Mesendoderm (in vitro differentiated cells): ENCODE measurements at regions not wholly inside any gene's neighbourhood (a gene's known extent, or its start where the extent isn't known, plus 50 kb on each side); places are given as distances from the start of the nearest gene placed in this dataset.

Experiments
- DNase-seq: peaks from one replicate; pipeline ENCODE4 v3.0.0; 2013
- H2AK5ac ChIP-seq: 2 replicates; pipeline ENCODE4 v1.6.1; 2013; ENCODE audit warnings: low read length, inconsistent platforms
- H2BK120ac ChIP-seq: 2 replicates; pipeline ENCODE4 v1.6.1; 2013; ENCODE audit warnings: low read depth, mild to moderate bottlenecking, low read length, moderate library complexity, mixed read lengths
- H2BK15ac ChIP-seq: replicated peaks from 2 replicates; pipeline ENCODE4 v1.6.1; 2013; ENCODE audit warnings: low read depth, mild to moderate bottlenecking, moderate library complexity
- H2BK5ac ChIP-seq: 2 replicates; pipeline ENCODE4 v1.6.1; 2013; ENCODE audit warnings: low read length, inconsistent platforms
- H3K18ac ChIP-seq: 2 replicates; pipeline ENCODE4 v1.6.1; 2013; ENCODE audit warnings: mild to moderate bottlenecking, low read length, mixed read lengths
- H3K23ac ChIP-seq: one replicate; pipeline ENCODE4 v1.6.1; 2013; ENCODE audit warnings: low read length
- H3K27ac ChIP-seq: 2 replicates; pipeline ENCODE4 v1.5.1; 2013; ENCODE audit warnings: low read depth, mild to moderate bottlenecking, inconsistent platforms, low read length, moderate library complexity
- H3K27me3 ChIP-seq: 2 replicates; pipeline ENCODE4 v1.6.1; 2013; ENCODE audit warnings: low read length, control low read depth, mild to moderate bottlenecking, inconsistent platforms; ENCODE audit not compliant: insufficient read depth, poor library complexity
- H3K36me3 ChIP-seq: 2 replicates; pipeline ENCODE4 v1.6.1; 2013; ENCODE audit warnings: low read length, inconsistent platforms; ENCODE audit not compliant: control insufficient read depth, insufficient read depth
- H3K4ac ChIP-seq: one replicate; pipeline ENCODE4 v1.6.1; 2013; ENCODE audit warnings: low read depth, mild to moderate bottlenecking, low read length, moderate library complexity
- H3K4me1 ChIP-seq: 2 replicates; pipeline ENCODE4 v1.6.1; 2013; ENCODE audit warnings: low read depth, low read length, inconsistent platforms; ENCODE audit not compliant: control insufficient read depth
- H3K4me2 ChIP-seq: 2 replicates; pipeline ENCODE4 v1.6.1; 2013; ENCODE audit warnings: low read length
- H3K4me3 ChIP-seq: 2 replicates; pipeline ENCODE4 v1.5.1; 2013; ENCODE audit warnings: mild to moderate bottlenecking, low read length
- H3K56ac ChIP-seq: one replicate; pipeline ENCODE4 v1.6.1; 2013; ENCODE audit warnings: low read length
- H3K79me1 ChIP-seq: 2 replicates; pipeline ENCODE4 v1.6.1; 2013; ENCODE audit warnings: low read length, inconsistent platforms
- H3K79me2 ChIP-seq: 2 replicates; pipeline ENCODE4 v1.6.1; 2013; ENCODE audit warnings: mild to moderate bottlenecking, low read length; ENCODE audit not compliant: control insufficient read depth, insufficient read depth
- H3K9ac ChIP-seq: 2 replicates; pipeline ENCODE4 v1.6.1; 2013; ENCODE audit warnings: low read length, inconsistent platforms
- H4K5ac ChIP-seq: one replicate; pipeline ENCODE4 v1.6.1; 2013; ENCODE audit warnings: low read length
- H4K8ac ChIP-seq: one replicate; pipeline ENCODE4 v1.6.1; 2013; ENCODE audit warnings: low read depth, mild to moderate bottlenecking, control low read depth, low read length, moderate library complexity
- WGBS: extraction: QIAGEN DNeasy Blood & Tissue Kit; methylation state at CpG from one replicate; pipeline ENCODE4 v1.1.7; 2013; ENCODE audit warnings: low lambda C conversion rate, missing lambda C conversion rate; ENCODE audit not compliant: insufficient coverage; ENCODE audit errors: extremely low coverage; 5-methylcytosine and 5-hydroxymethylcytosine counted together

DNA sequence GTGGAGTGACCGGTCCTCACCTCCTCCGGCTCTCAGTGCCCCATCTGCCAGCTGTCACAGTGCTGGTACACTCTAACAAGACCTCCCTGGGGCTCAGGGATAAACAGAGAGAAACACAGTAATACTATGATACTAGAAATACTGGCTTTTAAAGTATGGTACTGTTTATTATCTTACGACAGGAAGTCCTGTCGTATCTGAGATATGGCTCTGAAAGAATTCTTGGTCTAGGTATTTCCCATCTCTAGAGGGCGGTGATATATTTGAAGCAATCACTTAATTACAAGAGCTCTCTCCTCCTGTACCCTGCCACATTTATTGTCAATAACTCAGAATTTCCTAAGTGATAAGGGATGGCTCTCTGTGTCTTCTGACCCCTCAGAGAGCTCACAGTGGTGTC is 119.1 kb downstream of the RRM1 start:
- no peak overlapping the region for H4K8ac ChIP-seq
- H2AK5ac ChIP-seq: no peak overlapping the region
- no CpG with 5 or more reads among the region's 5 CpGs for WGBS
- H3K79me1 ChIP-seq: no peaks in the 10 kb centered on the region
- no peak overlapping the region for H3K56ac ChIP-seq
- H3K4me2 ChIP-seq: no peak overlapping the region
- H3K27me3 ChIP-seq: no peaks in the 10 kb centered on the region
- H4K5ac ChIP-seq: no peak overlapping the region
- no peak overlapping the region for H3K4ac ChIP-seq
- H3K36me3 ChIP-seq: no peaks in the 10 kb centered on the region
- no peak overlapping the region for H3K9ac ChIP-seq
- no peak overlapping the region for H3K27ac ChIP-seq
- DNase-seq: no peak
- no peak overlapping the region for H3K18ac ChIP-seq
- H2BK5ac ChIP-seq: no peak overlapping the region
- no peak overlapping the region for H3K23ac ChIP-seq
- H3K4me1 ChIP-seq: no peaks in the 10 kb centered on the region
- H2BK15ac ChIP-seq: no peak overlapping the region
- H2BK120ac ChIP-seq: no peak overlapping the region
- no peaks in the 10 kb centered on the region for H3K79me2 ChIP-seq
- H3K4me3 ChIP-seq: no peak overlapping the region

DNA sequence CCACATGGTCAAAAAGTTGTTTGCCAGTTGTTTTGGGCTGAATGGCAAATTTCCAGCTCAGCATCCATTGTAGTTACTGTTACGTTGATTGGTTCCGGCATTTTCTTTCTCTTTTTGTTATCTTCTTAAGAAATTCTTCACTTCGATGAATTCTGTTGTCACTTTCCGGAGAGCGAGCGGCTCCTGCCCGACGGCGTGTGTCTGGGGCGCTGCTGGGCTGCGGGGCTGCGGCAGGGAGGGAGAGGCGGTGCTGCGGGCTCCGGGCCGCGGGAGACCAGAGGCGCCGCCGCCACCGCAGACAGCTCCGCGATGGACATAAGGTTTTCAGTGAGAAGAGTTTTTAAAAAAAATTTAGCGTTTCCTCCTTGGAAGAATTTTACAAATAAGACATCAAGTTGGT is 117.4 kb downstream of the RRM1 start:
- Histone ChIP-seq H3K23ac (no peak overlapping the region), H3K4me3 (no peak overlapping the region), H4K8ac (no peak overlapping the region), H3K27me3 (no peaks in the 10 kb centered on the region), H3K56ac (peak overlapping the region; percentile 17), H3K4me1 (no peaks in the 10 kb centered on the region), H3K79me1 (no peaks in the 10 kb centered on the region), H4K5ac (no peak overlapping the region), H3K4me2 (peak overlapping the region; percentile 18), H3K4ac (no peak overlapping the region), H3K18ac (no peak overlapping the region), H3K79me2 (no peaks in the 10 kb centered on the region), H3K27ac (no peak overlapping the region), H3K36me3 (no peaks in the 10 kb centered on the region), H2BK120ac (no peak overlapping the region), H2BK5ac (no peak overlapping the region), H2BK15ac (no peak overlapping the region), H2AK5ac (no peak overlapping the region), H3K9ac (no peak overlapping the region)
- DNase-seq: peak; percentile 46
- no CpG with 5 or more reads among the region's 24 CpGs for WGBS

DNA sequence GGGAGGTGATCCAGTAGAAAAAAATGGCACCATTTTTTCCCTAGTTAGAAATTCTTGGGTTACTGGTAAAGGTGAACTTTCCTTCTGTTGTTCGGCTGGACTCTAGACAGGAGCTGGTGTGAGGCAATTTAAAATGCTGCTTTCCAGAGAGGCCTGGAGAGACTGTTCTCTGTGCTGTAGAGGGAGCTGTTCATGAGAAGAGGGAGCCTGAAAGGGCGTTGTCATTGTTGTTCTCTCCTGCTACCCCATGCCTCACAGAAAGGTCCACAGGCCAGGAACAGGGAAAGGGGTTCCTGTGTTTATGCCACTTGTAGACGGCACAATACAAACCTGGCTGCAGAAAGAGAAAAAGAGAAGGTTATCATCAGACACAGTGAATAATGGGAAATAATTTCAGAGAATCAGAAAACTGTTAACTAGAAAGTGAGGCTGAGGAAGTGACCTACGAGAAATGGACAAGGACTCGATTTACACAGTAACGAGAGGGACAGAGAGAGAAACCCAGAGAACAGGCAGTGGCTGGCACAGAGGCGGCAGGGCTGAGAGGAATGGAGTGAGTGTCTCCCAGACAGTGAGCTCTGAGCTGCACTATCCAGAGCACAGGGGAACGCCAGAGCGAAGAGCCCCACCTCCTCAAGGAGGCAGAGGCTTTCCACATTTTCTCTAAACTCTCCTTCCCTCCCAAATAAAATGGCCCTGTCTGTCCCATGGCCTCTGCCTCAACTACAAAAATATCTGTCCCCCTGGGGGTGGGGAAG is 109.2 kb downstream of the RRM1 start:
- Histone ChIP-seq H4K5ac (no peak overlapping the region), H2BK120ac (no peak overlapping the region), H4K8ac (no peak overlapping the region), H3K36me3 (no peaks in the 10 kb centered on the region), H2BK15ac (no peak overlapping the region), H3K79me1 (no peaks in the 10 kb centered on the region), H3K79me2 (no peaks in the 10 kb centered on the region), H3K4me2 (no peak overlapping the region), H3K4me3 (no peak overlapping the region), H3K4ac (no peak overlapping the region), H3K23ac (no peak overlapping the region), H3K4me1 (no peaks in the 10 kb centered on the region), H3K9ac (no peak overlapping the region), H2AK5ac (no peak overlapping the region), H3K27ac (no peak overlapping the region), H3K27me3 (no peaks in the 10 kb centered on the region), H3K18ac (no peak overlapping the region), H2BK5ac (no peak overlapping the region), H3K56ac (peak overlapping the region; percentile 37)
- peak; percentile 81 for DNase-seq
- WGBS: no CpG with 5 or more reads among the region's 9 CpGs

DNA sequence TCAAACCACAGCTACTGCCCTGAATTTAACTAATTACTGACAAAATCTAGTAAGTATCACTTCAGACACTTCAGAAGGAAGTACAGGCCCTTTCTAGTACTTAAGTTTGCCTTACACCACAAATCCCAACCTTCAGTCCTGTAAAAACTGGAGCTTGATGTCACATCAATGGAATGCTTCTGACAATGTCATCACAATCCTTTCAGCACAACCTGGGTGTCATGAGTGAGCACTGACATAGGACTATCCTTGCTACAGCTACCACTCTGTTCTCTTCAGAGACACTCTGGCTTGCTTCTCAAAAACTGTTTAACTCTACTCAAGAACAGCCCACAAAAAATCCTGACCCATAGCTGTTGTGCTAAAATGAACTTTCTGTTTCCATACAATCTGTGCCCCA is 108.2 kb downstream of the RRM1 start:
- Histone ChIP-seq H4K5ac (no peak overlapping the region), H2BK15ac (no peak overlapping the region), H4K8ac (no peak overlapping the region), H3K36me3 (no peaks in the 10 kb centered on the region), H3K27me3 (no peaks in the 10 kb centered on the region), H3K4ac (no peak overlapping the region), H2BK120ac (no peak overlapping the region), H3K79me2 (no peaks in the 10 kb centered on the region), H3K9ac (no peak overlapping the region), H3K79me1 (no peaks in the 10 kb centered on the region), H3K27ac (no peak overlapping the region), H3K23ac (no peak overlapping the region), H2AK5ac (no peak overlapping the region), H3K18ac (no peak overlapping the region), H3K4me3 (no peak overlapping the region), H3K4me2 (no peak overlapping the region), H2BK5ac (no peak overlapping the region), H3K4me1 (no peaks in the 10 kb centered on the region), H3K56ac (no peak overlapping the region)
- DNase-seq: peak; percentile 73

DNA sequence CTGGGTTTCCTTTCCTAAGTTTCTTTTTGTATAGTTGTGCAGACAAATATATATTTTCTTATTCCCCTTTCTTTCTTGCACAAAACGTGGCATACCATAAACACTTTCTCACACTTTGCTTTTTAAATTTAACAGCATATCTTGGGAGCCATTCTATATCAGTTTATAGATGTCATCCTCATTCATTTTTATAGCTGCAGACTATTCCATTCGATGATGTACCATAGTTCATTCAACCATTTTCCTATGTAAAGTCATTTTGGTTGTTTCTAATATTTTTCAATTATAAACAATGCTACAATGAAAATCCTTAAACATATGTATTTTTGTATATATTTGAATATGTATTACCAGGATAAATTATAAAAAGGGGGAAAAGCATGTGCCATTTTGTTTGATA is 102.5 kb downstream of the RRM1 start:
- no peak overlapping the region for H3K56ac ChIP-seq
- no peak overlapping the region for H2AK5ac ChIP-seq
- no peaks in the 10 kb centered on the region for H3K79me1 ChIP-seq
- H3K79me2 ChIP-seq: no peaks in the 10 kb centered on the region
- no peak overlapping the region for H3K4ac ChIP-seq
- no peak overlapping the region for H3K18ac ChIP-seq
- H2BK120ac ChIP-seq: no peak overlapping the region
- no peaks in the 10 kb centered on the region for H3K4me1 ChIP-seq
- no peak overlapping the region for H3K9ac ChIP-seq
- H4K8ac ChIP-seq: no peak overlapping the region
- H3K27me3 ChIP-seq: no peaks in the 10 kb centered on the region
- H2BK5ac ChIP-seq: no peak overlapping the region
- no CpG with 5 or more reads among the region's 2 CpGs for WGBS
- H2BK15ac ChIP-seq: no peak overlapping the region
- H3K27ac ChIP-seq: no peak overlapping the region
- DNase-seq: no peak
- H3K23ac ChIP-seq: no peak overlapping the region
- no peak overlapping the region for H3K4me3 ChIP-seq
- no peak overlapping the region for H3K4me2 ChIP-seq
- H4K5ac ChIP-seq: no peak overlapping the region
- no peaks in the 10 kb centered on the region for H3K36me3 ChIP-seq

DNA sequence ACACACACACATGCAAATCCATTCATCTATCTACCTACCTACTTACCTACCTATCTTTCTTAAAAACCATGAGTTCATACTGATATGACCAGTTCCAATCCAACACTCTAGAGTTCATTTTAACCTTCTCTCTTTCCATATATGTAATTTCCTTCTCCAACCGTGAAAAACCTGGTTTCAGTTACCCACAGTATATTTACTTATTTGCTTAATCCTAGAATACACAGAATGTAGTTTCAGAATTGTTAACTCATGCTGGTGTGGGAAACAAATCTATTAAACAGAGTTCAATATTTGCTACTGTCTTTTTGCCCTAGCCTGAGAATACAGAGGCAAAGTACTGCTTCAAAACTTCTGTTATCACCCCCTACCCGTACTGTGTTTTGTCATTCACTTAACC is 101.3 kb downstream of the RRM1 start:
- Histone ChIP-seq H4K5ac (no peak overlapping the region), H4K8ac (no peak overlapping the region), H3K79me1 (no peaks in the 10 kb centered on the region), H3K23ac (no peak overlapping the region), H3K79me2 (no peaks in the 10 kb centered on the region), H3K18ac (no peak overlapping the region), H3K4me3 (no peak overlapping the region), H3K4me1 (no peaks in the 10 kb centered on the region), H2AK5ac (no peak overlapping the region), H3K27me3 (no peaks in the 10 kb centered on the region), H3K27ac (no peak overlapping the region), H3K4ac (no peak overlapping the region), H2BK120ac (no peak overlapping the region), H3K9ac (no peak overlapping the region), H3K36me3 (no peaks in the 10 kb centered on the region), H2BK15ac (no peak overlapping the region), H3K56ac (no peak overlapping the region), H3K4me2 (no peak overlapping the region), H2BK5ac (no peak overlapping the region)
- DNase-seq: no peak
- no CpG with 5 or more reads among the region's 2 CpGs for WGBS
